ENCODE measurements at regions not wholly inside any gene's neighbourhood (a gene's known extent, or its start where the extent isn't known, plus 50 kb on each side); places are given as distances from the start of the nearest gene placed in this dataset.

- Histone ChIP-seq H3K4me1 (ENCODE audit: control insufficient read depth, insufficient read depth, low read length) (0 out of 2 replicates have a peak, but pooled peaks cover 3% of the 10 kb centered on the region), H3K27me3 (ENCODE audit: control insufficient read depth, insufficient read depth, low read length) (peaks cover 24% of the 10 kb centered on the region; the same call in 1 of the 2 replicates), H3K27ac (ENCODE audit: low read depth, low read length) (no peak overlapping the region), H3K36me3 (ENCODE audit: control insufficient read depth, insufficient read depth, low read length) (no peaks in the 10 kb centered on the region), H3K4me3 (ENCODE audit: low read depth, low read length) (no peak overlapping the region), H3K9me3 (ENCODE audit: control insufficient read depth, insufficient read depth, low read depth, low read length) (peaks cover 4% of the 10 kb centered on the region; the same call in 1 of the 2 replicates), H3K9ac (ENCODE audit: low read length) (no peak overlapping the region)
Observed at GRCh38 chr9:131794393-131794792, 54.5 kb upstream of the RAPGEF1 start.

DNA sequence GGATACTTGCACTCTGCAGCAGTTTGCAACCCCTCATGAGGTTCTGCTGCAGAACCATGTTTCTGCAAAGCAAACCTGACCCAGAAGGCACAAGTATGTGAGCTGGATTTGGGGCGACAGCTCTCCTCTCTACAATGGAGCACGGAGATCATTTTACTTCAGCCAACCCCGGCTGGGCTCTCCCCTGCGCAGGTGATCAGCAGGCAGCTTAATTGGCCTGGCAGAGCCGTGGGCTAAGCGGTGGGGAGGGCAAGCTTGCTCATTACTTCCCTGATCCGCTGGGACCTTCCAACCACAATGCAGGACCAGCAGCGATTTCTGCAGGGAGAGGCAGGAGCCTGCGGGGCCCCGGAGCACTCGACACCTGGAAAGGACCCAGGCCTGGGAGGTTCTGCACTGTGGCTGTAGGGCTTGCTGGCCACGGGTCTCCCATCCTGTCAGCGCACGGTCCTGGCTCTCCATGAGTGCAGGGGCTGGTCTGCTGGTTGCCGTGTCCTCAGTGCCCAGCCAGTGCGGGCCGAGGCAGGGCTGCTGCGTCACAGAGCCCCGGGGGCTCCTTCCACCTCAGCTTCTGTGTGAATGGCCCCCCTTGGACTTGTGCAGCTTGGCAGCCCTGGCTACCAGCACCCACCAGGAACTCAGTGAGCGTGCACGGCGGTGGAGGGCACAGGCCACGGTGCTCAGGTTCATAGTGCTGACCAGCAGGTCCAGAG, 51.8 kb upstream of the RAPGEF1 start:
- no peak overlapping the region for H3K9ac ChIP-seq (ENCODE audit: low read length)
- H3K4me1 ChIP-seq (ENCODE audit: control insufficient read depth, insufficient read depth, low read length) = 0 out of 2 replicates have a peak, but pooled peaks cover 3% of the 10 kb centered on the region
- no peak overlapping the region for H3K4me3 ChIP-seq (ENCODE audit: low read depth, low read length)
- H3K9me3 ChIP-seq (ENCODE audit: control insufficient read depth, insufficient read depth, low read depth, low read length) = peaks cover 5% of the 10 kb centered on the region; the same call in 1 of the 2 replicates
- H3K27me3 ChIP-seq (ENCODE audit: control insufficient read depth, insufficient read depth, low read length) = peaks cover 23% of the 10 kb centered on the region; the same call in 1 of the 2 replicates
- no peaks in the 10 kb centered on the region for H3K36me3 ChIP-seq (ENCODE audit: control insufficient read depth, insufficient read depth, low read length)
- no peak overlapping the region for H3K27ac ChIP-seq (ENCODE audit: low read depth, low read length)
